ENCODE measurements at regions not wholly inside any gene's neighbourhood (a gene's known extent, or its start where the extent isn't known, plus 50 kb on each side); places are given as distances from the start of the nearest gene placed in this dataset.
A peak's percentile ranks its signal among the peaks of the same experiment; 100 is the strongest.

GRCh38 chr21:40985370-40985769 lies 138.4 kb upstream of the DSCAM start:
- DNase-seq (ENCODE audit: low spot score): no peak

GRCh38 chr21:40990366-40990765 lies 143.4 kb upstream of the DSCAM start:
- no peak for DNase-seq (ENCODE audit: low spot score)

- DNase-seq (ENCODE audit: low spot score): no peak
These were observed 150.9 kb upstream of the DSCAM start for GRCh38 chr21:40997831-40998230.

- DNase-seq (ENCODE audit: low spot score): no peak
These were observed 153.9 kb upstream of the DSCAM start for GRCh38 chr21:41000838-41001237.

GRCh38 chr21:41006636-41007035 lies 159.7 kb upstream of the DSCAM start:
- no peak for DNase-seq (ENCODE audit: low spot score)

- no peak for DNase-seq (ENCODE audit: low spot score)
These were observed 159.6 kb upstream of the BACE2 start for GRCh38 chr21:41008351-41008750.

- DNase-seq (ENCODE audit: low spot score): peak; percentile 37
These were observed 159.0 kb upstream of the BACE2 start for GRCh38 chr21:41008974-41009373.

- DNase-seq (ENCODE audit: low spot score): no peak
These were observed 158.4 kb upstream of the BACE2 start for GRCh38 chr21:41009398-41010100.

GRCh38 chr21:41010101-41010435 lies 157.9 kb upstream of the BACE2 start:
- DNase-seq (ENCODE audit: low spot score): no peak

GRCh38 chr21:41011098-41011731 lies 156.7 kb upstream of the BACE2 start:
- no peak for DNase-seq (ENCODE audit: low spot score)

GRCh38 chr21:41011951-41012366 lies 156.0 kb upstream of the BACE2 start:
- no peak for DNase-seq (ENCODE audit: low spot score)

- DNase-seq (ENCODE audit: low spot score): no peak
These were observed 155.5 kb upstream of the BACE2 start for GRCh38 chr21:41012425-41012824.

GRCh38 chr21:41016472-41016871 lies 151.5 kb upstream of the BACE2 start:
- DNase-seq (ENCODE audit: low spot score): no peak

GRCh38 chr21:41018431-41018830 lies 149.5 kb upstream of the BACE2 start:
- DNase-seq (ENCODE audit: low spot score): no peak

- DNase-seq (ENCODE audit: low spot score): no peak
These were observed 144.0 kb upstream of the BACE2 start for GRCh38 chr21:41023936-41024335.

GRCh38 chr21:41024341-41024740 lies 143.6 kb upstream of the BACE2 start:
- no peak for DNase-seq (ENCODE audit: low spot score)

GRCh38 chr21:41024746-41025254 lies 143.2 kb upstream of the BACE2 start:
- no peak for DNase-seq (ENCODE audit: low spot score)

- DNase-seq (ENCODE audit: low spot score): no peak
These were observed 138.4 kb upstream of the BACE2 start for GRCh38 chr21:41029571-41029970.

GRCh38 chr21:41031701-41032220 lies 136.2 kb upstream of the BACE2 start:
- no peak for DNase-seq (ENCODE audit: low spot score)

GRCh38 chr21:41032541-41032940 lies 135.4 kb upstream of the BACE2 start:
- DNase-seq (ENCODE audit: low spot score): no peak

- DNase-seq (ENCODE audit: low spot score): no peak
These were observed 130.7 kb upstream of the BACE2 start for GRCh38 chr21:41037212-41037611.

- DNase-seq (ENCODE audit: low spot score): peak; percentile 15
These were observed 130.0 kb upstream of the BACE2 start for GRCh38 chr21:41037936-41038335.

GRCh38 chr21:41043014-41043413 lies 124.9 kb upstream of the BACE2 start:
- DNase-seq (ENCODE audit: low spot score): no peak

Measured in globus pallidus (tissue), 1 donor.